Pons (tissue), 1 donor: ENCODE measurements at regions not wholly inside any gene's neighbourhood (a gene's known extent, or its start where the extent isn't known, plus 50 kb on each side); places are given as distances from the start of the nearest gene placed in this dataset.

Experiments
- DNase-seq: peaks from one replicate; pipeline ENCODE4 v3.0.0-alpha.2; 2016; ENCODE audit warnings: low spot score

- no peak for DNase-seq
These were observed 235.4 kb upstream of the ADAMTS5 start for GRCh38 chr21:27202301-27202700.

GRCh38 chr21:27201197-27201596 lies 234.3 kb upstream of the ADAMTS5 start:
- DNase-seq, result no peak

GRCh38 chr21:27196651-27197050 lies 229.8 kb upstream of the ADAMTS5 start:
- no peak for DNase-seq

GRCh38 chr21:27192281-27192949 lies 225.5 kb upstream of the ADAMTS5 start:
- DNase-seq, result no peak

- DNase-seq, result no peak
These were observed 223.7 kb upstream of the ADAMTS5 start for GRCh38 chr21:27190601-27191000.

GRCh38 chr21:27189870-27190269 lies 223.0 kb upstream of the ADAMTS5 start:
- no peak for DNase-seq

GRCh38 chr21:27173053-27173452 lies 206.2 kb upstream of the ADAMTS5 start:
- DNase-seq, result no peak

- DNase-seq, result no peak
These were observed 204.8 kb upstream of the ADAMTS5 start for GRCh38 chr21:27171707-27172106.

- no peak for DNase-seq
These were observed 201.2 kb upstream of the ADAMTS5 start for GRCh38 chr21:27168084-27168483.

- DNase-seq, result no peak
These were observed 197.6 kb upstream of the ADAMTS5 start for GRCh38 chr21:27164208-27165177.

- no peak for DNase-seq
These were observed 192.1 kb upstream of the ADAMTS5 start for GRCh38 chr21:27158967-27159366.

GRCh38 chr21:27157097-27157496 lies 190.2 kb upstream of the ADAMTS5 start:
- DNase-seq, result no peak

GRCh38 chr21:27156666-27157065 lies 189.8 kb upstream of the ADAMTS5 start:
- no peak for DNase-seq

GRCh38 chr21:27155130-27155500 lies 188.2 kb upstream of the ADAMTS5 start:
- DNase-seq, result no peak

- no peak for DNase-seq
These were observed 187.7 kb upstream of the ADAMTS5 start for GRCh38 chr21:27154451-27155129.

GRCh38 chr21:27152996-27153395 lies 186.1 kb upstream of the ADAMTS5 start:
- DNase-seq, result no peak

GRCh38 chr21:27149034-27149433 lies 182.1 kb upstream of the ADAMTS5 start:
- DNase-seq, result no peak

GRCh38 chr21:27146268-27146667 lies 179.4 kb upstream of the ADAMTS5 start:
- no peak for DNase-seq

- no peak for DNase-seq
These were observed 178.4 kb upstream of the ADAMTS5 start for GRCh38 chr21:27145134-27145798.

GRCh38 chr21:27143476-27143875 lies 176.6 kb upstream of the ADAMTS5 start:
- DNase-seq, result no peak

- peak; percentile 14 for DNase-seq
These were observed 172.6 kb upstream of the ADAMTS5 start for GRCh38 chr21:27139526-27139925.

- DNase-seq, result peak; percentile 7
These were observed 167.6 kb upstream of the ADAMTS5 start for GRCh38 chr21:27134516-27134915.
